ENCODE measurements at regions not wholly inside any gene's neighbourhood (a gene's known extent, or its start where the extent isn't known, plus 50 kb on each side); places are given as distances from the start of the nearest gene placed in this dataset.
"Not testable (repeated sequence)": the region's sequence is repeated elsewhere in the genome, so short reads cannot be mapped to it uniquely, and the experiment has no call there.

DNA sequence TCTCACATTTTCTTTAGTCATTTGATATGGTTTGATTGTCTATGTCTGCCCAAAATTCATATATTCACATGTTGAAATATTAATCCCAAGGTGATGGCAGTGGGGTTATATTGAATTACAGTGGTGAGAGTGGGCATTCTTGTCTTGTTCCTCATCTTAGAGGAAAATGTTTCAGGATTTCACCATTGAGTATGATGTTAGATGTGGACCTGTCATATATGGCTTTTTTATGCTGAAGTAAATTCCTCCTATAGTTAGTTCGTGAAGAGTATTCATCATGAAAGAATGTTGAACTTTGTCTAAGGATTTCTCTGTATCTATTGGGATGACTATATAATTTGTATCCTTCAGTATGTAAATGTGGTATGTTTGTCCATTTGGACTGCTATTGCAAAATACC is 512.3 kb upstream of the EPHA5 start:
- DNase-seq (ENCODE audit: low read depth in 2 of 2) = no peak

DNA sequence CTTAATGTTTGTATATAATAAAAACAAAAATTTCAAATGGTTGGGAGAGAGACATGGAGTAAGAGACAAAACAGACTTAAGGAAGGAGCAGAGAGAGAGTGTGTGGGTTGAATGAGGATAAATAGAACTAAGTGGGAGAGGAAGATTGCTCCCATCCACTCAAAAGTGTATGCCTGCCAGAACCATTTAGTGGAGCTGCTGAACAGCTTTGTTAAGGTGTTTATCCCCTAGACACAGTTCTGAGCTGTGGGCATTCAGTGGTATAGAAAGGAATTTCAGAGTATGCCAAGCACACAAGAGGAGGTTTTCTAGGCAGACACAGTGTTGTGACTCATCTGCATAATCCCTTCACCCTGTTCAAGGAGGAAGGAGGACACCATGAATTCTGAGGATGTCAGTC is 508.6 kb upstream of the EPHA5 start:
- DNase-seq (ENCODE audit: low read depth in 2 of 2) = no peak

DNA sequence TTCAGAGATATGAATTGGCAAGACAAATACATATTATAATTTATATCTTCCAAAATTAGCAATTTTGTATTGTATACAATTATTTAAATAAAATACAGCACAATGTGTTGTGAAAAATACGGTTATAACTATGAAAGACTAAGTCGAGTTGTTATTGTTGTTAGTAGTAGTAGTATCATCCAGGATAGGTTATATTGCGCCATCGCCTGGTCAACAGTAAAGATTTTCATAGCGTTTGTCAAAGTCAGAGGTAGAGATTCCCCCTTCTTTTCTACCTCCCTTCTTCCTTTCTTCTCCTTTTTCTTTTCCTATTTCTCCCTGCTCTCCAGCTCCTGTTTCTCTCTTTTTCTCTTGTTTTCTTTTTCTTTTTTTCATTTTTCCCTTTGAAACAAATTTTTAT is 499.1 kb upstream of the EPHA5 start:
- DNase-seq (ENCODE audit: low read depth in 2 of 2) = no peak

DNA sequence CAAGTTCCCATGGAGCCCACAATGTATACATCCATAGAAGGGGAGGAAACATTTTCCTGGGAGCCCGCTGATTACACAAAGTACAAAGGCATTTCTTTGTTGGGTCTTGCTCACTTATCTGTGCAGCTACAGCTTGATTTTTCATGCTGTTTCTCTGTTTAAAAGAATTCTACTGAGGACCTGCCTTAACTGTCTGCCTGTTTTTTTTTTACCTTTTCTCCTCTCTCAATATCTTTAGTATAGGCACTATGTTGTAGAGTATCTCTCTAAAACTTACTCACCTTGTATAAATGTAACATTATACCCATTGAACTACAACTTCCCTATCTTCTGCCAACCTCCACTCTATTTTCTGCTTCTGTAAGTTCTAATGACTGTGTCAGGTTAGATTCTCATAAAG is 494.6 kb upstream of the EPHA5 start:
- no peak for DNase-seq (ENCODE audit: low read depth in 2 of 2)

DNA sequence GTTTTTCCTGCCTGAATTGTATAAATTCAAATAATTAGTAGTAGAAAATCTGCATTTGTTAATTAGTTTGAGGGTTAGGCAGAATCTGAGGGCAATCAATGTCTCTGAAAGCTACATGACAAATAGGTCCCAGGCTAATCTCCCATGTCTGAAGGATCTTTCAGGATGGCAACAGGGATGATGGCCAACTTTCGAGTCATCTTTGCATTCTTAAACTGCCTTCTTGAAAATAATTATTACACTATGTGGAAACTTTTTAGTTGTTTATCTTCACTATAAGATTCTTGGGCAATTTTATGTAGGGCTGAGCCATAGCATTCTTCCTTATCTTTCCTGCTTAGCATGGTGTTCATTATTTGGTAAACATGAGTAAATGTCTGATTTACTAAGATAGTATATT is 490.3 kb upstream of the EPHA5 start:
- no peak for DNase-seq (ENCODE audit: low read depth in 2 of 2)

DNA sequence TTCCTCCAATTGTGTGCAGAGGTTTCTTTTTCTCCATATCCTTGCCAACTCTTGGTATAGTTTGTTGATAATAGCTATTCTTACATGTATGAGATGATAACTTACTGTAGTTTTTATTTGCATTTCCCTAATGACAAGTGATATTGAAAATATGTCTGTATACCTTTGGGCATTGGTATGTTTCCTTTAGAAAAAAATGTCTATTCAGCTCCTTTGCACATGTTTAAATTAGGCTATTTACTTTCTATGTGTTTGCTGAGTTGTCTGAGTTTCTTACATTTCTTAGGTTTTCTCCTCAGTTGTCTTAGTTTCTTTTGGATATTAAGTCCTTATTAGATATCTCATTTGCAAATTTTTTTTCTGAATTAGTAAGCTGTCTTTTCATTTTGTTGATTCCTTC is 487.3 kb upstream of the EPHA5 start:
- no peak for DNase-seq (ENCODE audit: low read depth in 2 of 2)

DNA sequence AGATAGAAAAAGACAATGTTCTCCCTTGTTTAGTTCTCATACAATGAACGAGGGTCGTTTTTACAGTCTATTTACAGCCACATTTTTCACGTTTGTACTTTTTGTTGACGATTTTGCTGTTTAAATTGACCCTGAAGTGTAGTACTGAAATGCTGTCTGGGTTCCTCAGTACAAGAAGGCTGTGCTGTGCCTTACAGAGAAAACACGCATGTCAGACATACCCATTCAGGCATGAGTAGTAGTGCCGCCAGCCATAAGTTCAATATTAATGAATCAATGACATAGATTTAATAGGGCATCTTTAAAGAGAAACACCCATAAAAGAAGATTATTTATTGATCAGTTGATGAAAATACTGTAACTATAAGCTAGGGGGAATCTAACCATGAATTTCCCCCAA is 459.8 kb upstream of the EPHA5 start:
- no peak for DNase-seq (ENCODE audit: low read depth in 2 of 2)

DNA sequence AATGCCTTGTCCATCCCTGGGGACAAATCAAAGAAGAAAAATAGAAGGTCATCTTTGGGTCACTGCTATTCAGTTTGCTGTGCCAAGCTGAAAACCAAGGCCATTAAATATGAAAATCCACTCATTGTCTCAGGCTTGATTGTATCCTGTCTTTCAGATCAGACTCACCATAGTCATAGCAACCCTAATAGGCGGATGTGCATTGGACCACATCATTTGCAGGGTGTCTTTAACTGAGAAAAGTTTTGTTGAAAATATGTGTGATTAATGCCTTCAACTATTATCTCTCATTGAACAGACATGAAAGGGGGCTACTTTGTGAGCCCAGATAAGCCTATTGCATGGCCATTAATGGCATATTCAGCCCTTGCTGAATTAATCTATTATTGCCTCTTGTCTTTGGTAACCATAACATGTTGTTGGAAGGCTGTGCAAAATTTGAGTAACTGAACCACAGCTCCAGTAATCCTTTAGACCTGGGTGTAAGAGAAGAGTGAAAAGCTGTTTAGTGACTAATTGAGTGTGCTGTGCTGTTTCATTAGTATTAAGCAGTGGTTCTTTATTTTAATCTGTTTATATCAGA is 453.6 kb upstream of the EPHA5 start:
- DNase-seq (ENCODE audit: low read depth in 2 of 2) = no peak

DNA sequence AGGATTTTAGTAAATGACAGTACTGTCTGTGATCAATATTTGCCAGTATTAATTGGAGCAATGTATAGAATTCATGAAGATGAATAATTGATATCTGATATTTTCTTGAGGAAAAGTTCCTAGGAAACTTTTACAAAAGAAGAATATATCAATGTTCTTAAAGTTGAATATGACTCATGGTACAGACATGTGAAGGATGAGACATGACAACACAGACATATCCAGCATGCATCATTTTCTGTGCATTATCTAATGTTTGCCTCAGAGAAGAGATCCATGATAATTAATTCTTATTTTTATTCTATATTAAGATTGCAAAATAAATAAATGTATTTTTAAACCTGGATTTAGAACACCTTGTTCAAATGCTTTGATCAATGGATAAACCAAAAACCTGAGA is 452.9 kb upstream of the EPHA5 start:
- no peak for DNase-seq (ENCODE audit: low read depth in 2 of 2)

DNA sequence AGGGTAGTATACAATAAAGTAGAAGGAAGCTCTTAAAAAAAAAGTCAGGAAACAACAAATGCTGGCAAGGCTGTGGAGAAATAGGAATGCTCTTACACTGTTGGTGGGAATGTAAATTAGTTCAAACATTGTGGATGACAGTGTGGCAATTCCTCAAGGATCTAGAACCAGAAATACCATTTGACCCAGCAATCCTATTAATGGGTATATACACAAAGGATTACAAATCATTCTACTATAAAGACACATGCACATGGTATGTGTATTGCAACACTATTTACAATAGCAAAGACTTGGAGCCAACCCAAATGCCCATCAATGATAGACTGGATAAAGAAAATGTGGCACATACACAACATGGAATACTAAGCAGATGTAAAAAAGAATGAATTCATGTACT is 444.9 kb upstream of the EPHA5 start:
- not testable (repeated sequence) for DNase-seq (ENCODE audit: low read depth in 2 of 2)

DNA sequence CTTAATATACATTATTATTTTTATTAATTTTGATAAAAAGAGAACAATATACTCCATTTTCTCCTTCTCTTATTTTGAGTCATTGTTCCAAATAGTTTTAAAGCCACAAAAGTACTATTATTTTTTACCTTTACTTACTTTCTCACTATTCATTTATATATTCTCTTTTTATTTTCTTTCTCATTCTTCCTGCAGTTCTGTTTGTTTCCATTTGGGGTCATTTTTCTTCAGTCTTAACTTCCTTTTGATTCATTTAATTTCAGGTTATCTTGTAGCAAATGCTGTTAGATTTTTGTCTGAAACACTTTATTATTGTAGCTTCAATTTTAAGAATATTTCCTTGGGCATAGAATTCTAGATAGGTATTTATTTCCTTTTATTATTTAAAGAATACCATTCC is 438.6 kb upstream of the EPHA5 start:
- no peak for DNase-seq (ENCODE audit: low read depth in 2 of 2)

DNA sequence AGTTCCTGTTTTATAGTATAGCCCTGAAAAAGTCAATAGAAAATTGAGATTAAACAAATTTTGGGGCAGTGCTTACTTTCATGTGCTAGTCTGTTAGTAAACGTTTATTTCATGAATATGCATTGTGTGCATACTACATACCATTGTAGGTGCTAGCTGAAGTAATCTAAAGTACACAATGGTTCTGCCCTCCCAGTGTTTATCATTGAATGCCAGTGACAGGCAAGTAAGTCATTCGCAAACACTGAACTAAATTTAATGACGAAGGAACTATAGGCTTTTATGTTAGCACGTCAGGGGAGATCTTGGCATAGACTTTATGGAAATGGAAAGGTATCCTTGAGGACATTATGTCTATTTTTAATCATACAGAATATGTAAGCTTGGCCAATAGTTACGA is 426.9 kb upstream of the EPHA5 start:
- no peak for DNase-seq (ENCODE audit: low read depth in 2 of 2)

DNA sequence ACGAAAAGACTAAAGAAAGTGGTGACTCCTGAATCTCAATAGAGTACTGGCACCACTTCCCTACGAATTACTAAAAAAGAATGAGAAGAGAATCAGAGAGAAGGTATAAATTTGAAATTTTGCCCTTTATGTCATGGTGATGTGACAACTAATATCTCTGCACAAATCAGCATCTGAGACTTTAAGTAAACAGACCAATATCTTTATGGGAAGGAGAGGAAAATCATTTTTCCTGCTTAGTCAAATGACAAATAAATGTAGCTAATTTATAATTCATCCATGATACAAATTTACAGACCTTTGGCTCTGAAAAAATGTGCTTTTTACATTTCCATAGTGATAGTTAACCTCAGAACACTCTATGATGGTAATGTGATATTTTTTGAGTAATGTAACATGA is 424.8 kb upstream of the EPHA5 start:
- no peak for DNase-seq (ENCODE audit: low read depth in 2 of 2)

DNA sequence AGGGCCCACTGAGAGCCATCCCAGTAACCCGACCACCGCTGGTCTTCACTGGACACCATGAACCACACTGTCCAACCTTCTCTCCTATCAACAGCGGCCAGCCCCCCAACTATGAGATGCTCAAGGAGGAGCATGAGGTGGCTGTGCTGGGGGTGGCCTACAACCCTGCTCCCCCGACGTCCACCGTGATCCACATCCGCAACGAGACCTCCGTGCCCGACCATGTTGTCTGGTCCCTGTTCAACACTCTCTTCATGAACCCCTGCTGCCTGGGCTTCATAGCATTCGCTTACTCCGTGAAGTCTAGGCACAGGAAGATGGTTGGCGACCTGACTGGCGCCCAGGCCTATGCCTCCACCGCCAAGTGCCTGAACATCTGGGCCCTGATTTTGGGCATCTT is 423.8 kb upstream of the EPHA5 start:
- no peak for DNase-seq (ENCODE audit: low read depth in 2 of 2)

DNA sequence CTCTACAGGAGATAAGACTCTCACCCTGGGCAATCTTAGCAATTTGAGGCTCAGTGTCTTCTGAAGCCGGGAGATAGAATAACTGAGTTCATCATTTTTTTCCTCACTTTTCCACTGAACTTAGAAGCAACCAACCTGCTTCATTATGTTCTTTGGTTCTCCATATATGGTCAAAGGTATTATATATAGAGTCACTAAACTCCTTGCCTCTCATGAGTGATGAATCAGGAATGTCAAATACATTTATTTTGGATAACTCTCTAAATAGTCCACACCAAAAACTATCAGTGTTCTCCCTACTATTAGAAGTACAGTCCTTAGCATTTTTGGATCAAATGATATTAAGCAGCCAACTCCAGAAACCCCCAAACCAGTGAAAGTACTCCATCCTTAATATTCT is 421.5 kb upstream of the EPHA5 start:
- no peak for DNase-seq (ENCODE audit: low read depth in 2 of 2)

DNA sequence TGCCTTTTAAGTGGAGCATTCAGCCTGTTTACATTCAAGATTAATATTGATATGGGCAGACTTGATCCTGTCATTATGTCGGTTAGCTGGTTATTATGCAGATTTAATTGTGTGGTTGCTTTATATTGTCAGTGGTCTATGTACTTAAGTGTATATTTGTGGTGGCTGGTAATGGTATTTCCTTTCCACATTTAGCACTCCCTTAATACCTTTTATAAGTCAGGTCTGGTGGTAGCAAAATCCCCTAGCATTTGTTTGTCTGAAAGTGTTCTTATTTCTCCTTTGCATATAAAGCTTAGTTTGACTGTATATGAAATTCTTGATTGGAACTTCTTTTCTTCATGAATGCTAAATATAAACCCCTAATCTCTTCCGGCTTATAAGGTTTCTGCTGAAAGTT is 403.7 kb upstream of the EPHA5 start:
- DNase-seq (ENCODE audit: low read depth in 2 of 2) = no peak

DNA sequence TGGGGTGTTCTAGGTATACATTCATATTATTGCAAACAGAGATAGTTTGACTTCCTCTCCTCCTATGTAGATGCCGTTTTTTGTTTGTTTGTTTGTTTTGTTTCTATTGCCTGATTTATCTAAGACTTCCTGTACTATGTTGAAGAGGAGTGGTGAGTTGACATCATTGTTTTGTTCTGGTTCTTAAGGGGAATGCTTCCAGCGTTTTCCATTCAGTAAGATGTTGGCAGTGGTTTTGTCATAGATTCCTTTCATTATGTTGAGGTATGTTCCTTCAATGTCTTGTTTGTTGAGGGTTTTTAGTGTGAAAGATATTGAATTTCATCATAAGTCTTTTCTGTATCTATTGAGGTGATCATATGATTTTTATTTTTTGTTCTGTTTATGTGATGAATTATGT is 401.6 kb upstream of the EPHA5 start:
- DNase-seq (ENCODE audit: low read depth in 2 of 2) = no peak

DNA sequence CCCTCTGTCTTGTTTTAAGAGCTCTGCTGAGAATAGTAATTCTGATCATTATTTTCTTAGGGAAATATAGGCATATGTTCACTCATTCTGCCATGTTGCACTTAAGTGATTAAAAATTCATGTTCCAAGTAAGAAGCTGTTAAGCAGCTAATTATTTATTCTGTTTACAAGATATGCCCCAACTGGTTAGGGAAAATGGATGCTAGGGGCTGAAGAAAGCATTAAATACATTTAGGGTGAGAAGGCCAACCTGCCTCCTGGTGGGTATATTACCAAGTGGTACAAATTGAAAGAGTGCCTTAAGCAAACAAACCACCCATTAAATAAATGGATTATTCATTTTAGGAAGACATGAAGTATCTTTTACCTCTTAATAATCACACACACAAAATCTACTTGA is 392.6 kb upstream of the EPHA5 start:
- no peak for DNase-seq (ENCODE audit: low read depth in 2 of 2)

DNA sequence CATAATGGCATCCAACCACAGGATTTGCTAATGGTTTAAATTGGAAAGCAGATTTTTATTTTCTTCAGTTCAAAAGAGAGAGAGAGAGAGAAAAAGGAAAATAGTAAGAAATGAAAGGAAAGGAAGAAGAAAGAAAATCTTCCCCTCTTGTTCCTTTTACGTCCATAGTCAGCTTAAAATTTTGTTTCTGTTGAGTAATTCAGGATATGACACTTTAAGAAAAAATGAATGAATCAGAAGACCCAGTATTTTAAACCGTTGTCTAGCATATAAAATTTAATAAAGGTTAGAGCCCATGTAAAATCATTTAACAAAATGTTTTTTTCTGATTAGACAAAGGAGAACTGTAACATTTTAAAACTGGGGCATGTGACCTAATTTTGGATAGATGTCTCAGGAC is 391.8 kb upstream of the EPHA5 start:
- no peak for DNase-seq (ENCODE audit: low read depth in 2 of 2)

DNA sequence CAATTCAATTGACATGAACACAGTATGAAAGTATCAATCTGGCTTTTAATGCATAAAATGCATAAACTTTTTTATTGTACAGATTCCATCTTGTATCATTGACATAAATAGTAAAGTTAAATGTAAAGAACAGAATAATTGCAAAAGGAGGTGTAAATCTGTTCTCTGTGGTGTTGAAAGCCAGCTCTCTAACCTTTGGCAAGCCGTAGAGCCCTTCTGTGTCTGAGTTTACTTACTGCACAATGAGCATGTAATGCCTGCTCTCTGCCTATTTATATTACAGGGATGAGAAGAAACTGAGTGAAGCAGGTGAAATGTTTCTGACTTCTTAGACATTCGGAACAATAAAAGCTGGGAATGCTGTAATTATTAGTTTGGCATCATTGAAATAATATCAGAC is 389.3 kb upstream of the EPHA5 start:
- no peak for DNase-seq (ENCODE audit: low read depth in 2 of 2)

DNA sequence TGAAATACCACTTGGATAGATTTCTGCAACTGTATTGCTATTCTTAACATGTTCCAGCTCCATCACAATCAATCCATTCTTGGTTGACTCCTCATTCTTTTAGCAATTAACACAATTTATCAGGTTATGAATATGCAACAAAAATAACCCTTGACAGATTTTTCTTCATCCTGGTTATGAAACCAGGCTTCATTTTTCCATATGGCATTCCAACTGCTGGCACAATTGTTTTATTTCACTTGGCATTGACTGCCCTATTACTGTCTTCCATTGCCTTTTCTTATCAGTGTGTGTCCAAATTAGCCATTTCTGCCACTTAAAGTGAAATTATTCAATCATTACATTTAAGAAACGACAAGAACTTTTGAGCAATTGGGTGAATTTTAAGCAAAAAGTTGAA is 388.8 kb upstream of the EPHA5 start:
- no peak for DNase-seq (ENCODE audit: low read depth in 2 of 2)

DNA sequence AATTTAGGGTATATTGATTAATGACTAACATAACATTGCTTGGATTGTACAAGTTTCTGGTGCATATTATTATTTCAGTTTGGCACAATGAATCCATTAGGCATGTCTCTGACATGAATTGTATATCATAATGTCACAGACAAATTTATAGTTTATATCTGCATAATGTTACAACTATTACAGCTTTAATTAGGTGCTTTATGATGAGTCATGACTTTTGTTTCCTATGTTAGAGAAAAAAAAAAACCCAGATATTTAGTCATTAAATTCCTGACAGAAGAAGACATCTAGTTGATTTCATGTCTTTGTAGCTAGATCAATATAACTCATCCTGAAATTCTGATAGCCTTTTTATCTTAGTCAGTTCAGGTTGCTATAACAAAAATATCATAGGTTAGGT is 385.7 kb upstream of the EPHA5 start:
- DNase-seq (ENCODE audit: low read depth in 2 of 2) = no peak

DNA sequence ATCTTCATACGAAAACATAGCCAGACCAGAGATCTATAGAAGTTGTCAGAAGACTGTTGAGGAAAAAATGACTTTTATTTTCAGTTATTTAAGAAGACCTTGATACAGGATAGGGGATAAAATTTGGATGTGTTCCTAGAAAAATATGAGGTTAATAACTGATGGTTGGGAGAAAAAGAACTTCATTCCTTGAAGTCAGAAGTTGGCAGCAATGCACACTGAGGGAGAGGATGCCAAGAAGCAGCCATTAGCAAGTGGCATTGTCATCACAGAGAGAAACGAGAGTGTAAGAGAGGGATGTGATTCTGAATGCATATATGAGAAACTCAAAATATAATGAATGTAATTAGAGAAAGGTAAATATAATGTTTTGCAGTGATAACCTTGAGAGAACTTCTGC is 382.1 kb upstream of the EPHA5 start:
- DNase-seq (ENCODE audit: low read depth in 2 of 2) = no peak

DNA sequence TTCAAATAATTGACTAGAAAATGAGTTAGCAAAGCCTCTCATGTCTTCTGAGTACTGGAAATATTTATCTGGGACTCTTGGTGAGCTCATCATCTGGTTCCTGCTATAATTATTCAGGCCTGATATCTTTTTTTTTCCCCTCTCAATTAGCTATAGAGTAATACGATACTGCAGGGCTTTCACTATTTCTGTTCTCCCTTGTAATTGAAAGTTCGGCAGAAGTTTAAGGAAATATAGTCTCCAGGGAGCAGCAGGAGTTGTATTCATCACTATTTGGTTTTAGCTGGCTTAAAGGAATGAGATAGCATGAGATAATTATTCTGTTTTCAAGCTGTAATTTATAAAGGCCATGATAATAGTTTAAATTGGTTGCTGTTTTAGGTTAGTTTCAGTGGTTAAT is 378.6 kb upstream of the EPHA5 start:
- DNase-seq (ENCODE audit: low read depth in 2 of 2) = no peak

DNA sequence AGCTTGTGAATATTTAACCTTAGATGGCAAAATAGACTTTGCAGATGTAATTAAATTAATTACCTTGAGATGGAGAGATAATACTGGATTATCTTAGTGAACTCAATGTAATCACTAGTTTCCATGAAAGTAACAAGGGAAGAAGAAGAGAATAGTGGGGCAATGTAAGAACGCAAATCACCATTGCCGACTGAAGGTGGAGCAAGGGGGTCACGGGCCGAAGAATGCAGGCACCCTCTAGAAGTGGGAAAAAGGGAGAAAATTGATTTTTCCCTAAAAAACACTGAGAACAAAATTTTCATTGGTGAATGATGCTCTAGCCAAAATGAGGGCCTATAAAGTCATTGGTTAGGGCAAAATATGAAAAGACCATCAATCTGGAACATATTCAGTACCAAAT is 375.6 kb upstream of the EPHA5 start:
- DNase-seq (ENCODE audit: low read depth in 2 of 2) = no peak
